ENCODE measurements at regions not wholly inside any gene's neighbourhood (a gene's known extent, or its start where the extent isn't known, plus 50 kb on each side); places are given as distances from the start of the nearest gene placed in this dataset.
"Not testable (repeated sequence)": the region's sequence is repeated elsewhere in the genome, so short reads cannot be mapped to it uniquely, and the experiment has no call there.

DNA sequence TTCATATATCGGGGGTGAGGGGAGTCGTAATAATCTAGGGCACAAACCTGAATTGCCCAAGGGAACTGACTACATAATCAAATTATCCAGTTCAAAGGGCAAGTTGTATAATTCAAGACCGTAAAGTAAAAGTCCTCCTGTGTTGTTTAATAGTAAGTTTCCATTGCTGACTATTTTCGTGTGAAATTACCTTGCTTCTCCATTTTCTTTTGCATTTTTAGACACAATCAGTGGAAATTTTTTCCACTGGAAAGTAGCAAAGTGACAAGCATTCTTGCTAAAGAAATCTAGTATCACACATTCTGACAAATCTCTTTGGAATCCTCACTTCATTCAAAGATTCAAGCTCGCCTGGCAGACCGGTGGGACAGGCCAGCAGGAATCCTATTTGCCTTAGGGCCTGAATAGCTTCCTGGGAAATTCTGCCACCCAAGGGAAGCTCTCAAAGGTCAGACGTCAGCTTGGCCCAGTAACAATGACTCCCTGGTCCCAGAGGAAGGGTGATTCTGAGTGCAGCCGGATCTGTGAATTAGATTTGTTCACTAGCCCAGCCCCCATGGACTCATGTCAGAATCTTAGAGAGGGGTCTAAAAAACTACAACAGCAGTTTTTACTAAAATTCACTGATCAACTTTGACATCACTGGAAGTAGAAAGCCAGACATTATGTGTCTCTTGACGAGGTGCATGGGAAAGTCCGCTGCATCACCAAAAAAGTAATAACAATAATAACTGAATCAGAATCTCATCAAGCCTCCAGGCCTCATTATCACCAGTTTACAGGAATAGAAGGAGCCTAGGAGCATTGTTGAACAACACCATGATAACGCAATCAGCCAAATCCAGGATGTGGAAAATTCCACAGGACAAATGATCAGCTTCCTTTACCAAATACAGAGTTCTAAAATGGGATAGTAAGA lies 161.0 kb downstream of the SKIDA1 start:
- DNase-seq (ENCODE audit: low spot score): peak; percentile 93

DNA sequence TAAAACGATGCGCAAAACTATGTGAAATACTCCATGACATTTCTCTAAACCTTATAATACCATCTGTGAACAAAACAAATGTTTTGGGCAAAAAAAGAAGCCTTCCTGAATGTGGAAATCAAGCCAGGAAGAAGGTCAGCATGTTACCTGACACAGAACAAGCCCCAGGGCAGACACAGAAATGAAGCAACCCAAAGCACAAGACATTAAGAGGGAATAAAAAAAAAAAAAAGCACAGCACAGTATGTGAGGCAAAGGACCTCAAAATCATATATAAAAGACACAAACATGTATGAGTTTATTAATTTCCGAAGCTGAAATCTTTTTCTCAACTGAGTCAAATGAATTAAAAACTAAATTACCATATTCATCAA lies 161.8 kb downstream of the SKIDA1 start:
- no peak for DNase-seq (ENCODE audit: low spot score)

DNA sequence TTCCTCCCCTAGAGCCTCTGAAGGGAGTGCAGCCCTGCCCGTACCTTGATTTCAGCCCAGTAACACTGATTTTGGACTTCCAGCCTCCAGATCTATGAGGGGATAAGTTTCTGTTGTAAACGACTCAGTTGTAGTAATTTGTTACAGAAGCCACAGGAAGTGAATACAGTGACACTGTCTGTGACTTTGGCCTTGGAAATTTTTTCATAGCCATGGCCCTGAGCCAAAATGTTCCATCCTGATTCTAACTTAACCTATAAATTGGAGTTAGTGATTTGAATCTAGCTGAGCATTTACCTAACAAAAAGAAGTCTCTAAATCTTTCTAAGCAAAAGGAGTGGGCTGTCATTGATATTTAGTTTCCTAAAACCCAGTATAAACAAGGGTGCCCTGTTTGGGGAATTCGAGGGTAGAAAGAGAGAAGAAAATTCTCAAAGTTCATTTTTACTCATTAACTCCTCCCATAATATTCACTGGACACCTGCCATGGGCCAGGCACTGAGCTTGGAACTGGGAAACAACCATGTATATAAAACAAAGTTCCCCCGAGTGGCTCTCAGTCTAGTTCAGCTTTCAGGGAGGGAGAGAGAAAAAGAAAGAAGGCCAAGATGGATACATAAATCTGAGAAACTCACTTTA lies 162.3 kb downstream of the SKIDA1 start:
- peak; percentile 24 for DNase-seq (ENCODE audit: low spot score)

DNA sequence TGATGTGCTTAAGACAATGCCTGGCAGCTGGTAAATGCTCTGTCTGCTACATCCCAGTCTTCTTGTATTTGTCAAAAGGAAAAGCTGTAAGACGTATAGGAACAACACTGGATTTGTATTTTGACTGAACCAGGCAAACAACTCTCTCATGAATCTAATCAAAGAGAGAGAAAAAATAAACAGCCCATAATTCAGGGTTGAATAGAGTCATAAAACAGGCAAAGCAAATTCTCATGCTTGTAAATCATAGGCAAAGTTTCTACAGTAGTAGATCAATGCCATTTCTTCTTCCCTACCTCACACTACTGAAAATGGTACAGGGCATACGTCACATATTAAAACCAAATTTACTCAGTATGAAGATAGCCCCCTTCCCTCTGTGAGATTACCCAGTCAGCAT lies 166.3 kb downstream of the SKIDA1 start:
- no peak for DNase-seq (ENCODE audit: low spot score)

DNA sequence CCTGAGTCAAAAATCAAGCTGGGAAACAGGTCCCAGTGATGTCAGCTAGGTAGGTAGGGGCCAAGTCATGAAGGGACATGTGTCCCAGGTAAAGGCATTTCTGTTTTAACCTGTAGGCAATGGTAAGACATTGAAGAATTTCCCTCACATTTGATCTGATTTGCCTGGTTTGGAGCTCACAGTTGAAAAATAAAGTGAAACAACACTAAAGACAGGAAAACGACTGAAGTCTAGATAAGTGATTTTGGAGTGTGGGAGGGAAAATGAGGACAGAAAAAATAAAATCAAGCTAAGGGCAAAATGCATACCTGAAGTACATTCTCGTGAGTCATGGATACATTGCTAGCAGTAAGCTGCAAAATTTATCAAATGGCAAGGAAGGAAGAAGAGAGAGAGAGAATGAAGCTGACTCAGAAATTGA lies 169.9 kb downstream of the SKIDA1 start:
- DNase-seq (ENCODE audit: low spot score): peak; percentile 38

DNA sequence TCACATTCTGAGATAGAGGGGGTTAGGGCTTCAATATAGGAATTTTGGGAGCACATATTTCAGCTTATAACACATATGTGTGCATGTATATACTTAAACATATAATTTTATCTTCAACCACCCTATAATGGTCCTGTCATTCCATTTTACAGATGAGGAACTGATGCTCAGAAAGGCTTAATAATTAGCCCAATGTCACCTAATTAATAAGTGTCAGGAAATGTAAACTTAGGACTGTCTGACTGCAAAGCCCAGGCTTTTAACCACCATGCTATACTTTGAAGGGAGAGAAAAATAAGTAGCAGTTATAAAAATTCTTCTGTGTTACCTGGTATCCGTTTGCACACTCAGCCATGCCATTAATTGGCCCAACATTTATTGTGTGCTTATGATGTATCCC lies 172.6 kb downstream of the SKIDA1 start:
- DNase-seq (ENCODE audit: low spot score): no peak

DNA sequence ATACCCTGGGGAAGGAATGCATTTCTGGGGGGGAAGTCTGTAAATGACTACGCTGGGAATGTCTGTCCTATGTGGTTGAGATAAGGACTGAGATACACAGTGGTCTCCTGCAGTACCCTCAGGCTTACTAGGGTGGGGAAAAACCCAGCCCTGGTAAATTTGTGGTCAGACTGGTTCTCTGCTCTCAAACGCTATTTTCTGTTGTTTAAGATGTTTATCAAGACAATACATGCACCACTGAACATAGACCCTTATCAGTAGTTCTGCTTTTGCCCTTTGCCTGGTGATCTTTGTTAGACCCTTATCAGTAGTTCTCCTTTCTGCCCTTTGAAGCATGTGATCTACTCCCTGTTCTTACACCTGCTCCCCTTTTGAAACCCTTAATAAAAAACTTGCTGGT lies 173.9 kb downstream of the SKIDA1 start:
- DNase-seq (ENCODE audit: low spot score): not testable (repeated sequence)

DNA sequence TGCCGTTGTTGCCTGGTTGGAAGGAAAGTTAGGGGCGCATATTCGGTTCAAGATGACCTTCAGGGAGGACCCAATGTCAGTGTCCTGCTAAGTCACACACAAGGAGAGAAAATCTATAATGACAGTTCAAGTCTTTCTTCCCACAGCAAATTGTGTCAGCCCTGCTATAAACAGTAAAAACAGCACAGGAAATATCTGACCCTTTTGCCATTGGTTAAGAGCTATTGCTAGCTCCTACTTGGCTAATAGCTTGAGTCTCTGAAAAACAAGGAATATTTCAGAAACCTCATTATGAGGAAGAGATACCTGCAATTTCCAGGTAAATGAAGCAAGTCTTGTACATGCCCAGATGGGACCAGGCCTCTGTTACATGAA lies 175.6 kb downstream of the SKIDA1 start:
- DNase-seq (ENCODE audit: low spot score): no peak

DNA sequence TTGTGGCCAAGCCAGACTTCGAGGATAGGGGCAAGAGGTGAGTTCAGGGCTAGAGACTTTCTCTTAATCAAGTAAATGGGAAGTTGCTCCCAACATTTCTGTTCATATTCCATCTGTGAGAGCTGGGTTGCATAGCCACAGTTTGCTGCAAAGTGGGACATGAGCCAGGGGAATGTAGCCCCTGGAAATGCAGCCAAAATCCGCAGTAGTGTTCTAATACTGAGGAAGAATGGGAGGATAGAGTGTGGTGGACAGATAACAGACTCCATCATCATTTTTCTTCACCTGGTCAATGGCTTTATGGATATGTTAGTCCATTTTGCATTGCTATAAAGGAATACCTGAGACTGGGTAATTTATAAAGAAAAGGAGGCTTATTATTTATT lies 177.7 kb downstream of the SKIDA1 start:
- DNase-seq (ENCODE audit: low spot score): no peak

DNA sequence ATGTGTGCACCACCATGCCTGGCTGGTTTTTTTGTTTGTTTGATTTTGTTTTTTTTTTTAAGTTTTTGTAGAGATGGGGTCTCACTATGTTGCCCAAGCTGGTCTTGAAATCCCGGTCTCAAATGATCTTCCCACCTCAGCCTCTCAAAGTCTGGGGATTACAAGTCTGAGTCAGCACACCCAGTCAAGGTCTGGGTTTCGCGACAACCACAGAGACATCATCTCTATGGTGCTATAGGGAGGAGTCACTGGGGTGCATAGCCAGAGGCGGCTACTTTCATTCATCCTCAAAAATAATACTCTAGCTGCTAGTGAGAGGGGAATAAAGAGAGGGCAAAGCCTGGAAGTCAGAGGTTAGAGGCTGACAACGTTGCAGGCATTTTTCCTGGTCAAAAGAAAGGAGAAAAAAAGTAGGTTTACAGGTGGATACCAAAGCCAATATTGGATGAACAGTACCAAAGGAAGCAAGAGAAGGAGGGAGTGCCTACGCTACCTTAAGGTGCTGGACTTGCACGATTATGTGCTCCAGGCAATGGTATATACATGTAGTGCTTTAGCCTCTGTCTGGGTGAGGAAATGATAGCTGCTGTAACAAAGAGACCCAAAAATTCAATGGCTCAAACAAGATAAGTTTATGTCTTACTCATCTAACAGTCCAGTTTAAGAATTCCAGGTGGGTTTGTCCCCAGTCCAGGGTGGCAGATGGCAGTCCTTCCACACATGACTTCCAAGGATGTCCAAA lies 178.3 kb downstream of the SKIDA1 start:
- DNase-seq (ENCODE audit: low spot score): no peak

DNA sequence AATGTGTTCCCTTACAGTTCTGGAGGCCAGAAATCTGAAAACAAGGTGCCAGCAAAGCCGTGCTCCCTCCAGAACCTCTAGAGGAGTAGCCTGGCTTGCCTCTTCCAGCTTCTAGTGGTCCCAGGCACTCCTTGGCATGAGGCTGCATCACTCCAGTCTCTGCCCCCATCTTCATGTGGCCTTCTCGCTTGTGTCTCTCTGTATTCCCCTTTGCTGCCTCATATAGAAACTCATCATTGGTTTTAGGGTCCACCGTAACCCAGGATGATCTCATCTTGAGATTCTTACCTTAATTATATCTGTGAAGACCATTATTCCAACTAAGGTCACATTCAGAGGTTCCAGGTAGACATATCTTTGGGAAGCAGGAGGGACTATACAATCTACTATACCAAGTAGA lies 182.4 kb downstream of the SKIDA1 start:
- no peak for DNase-seq (ENCODE audit: low spot score)

DNA sequence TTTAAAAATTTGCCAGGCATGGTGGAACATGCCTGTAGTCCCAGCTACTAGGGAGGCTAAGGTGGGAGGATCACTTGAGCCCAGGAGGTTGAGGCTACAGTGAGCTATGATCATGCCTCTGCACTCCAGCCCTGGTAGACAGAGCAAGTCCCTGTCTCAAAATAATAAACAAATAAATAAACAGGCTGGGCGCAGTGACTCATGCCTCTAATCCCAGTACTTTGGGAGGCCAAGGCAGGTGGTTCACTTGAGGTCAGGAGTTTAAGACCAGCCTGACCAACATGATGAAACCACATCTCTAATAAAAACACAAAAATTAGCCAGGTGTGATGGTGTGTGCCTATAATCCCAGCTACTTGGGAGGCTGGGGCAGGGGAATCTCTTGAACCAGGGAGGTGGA lies 183.0 kb downstream of the SKIDA1 start:
- not testable (repeated sequence) for DNase-seq (ENCODE audit: low spot score)

DNA sequence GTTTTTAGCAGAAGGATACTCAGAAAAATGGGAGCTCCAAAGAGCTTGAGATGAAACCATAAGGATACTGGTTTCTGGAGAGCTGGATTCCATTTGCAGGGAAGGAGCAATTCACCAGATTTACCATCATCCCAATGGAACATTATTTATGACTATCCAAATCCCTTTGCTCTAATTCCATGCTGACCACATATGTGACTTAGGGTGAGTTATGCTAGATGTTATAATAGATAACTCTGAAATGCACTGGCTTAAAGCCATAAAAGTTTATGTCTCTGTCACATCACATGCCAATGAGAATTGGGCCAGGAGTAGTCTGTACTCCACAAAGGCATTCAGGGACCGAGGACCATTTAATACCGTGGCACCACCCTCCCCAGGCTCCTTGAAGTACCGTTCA lies 185.2 kb downstream of the SKIDA1 start:
- no peak for DNase-seq (ENCODE audit: low spot score)

DNA sequence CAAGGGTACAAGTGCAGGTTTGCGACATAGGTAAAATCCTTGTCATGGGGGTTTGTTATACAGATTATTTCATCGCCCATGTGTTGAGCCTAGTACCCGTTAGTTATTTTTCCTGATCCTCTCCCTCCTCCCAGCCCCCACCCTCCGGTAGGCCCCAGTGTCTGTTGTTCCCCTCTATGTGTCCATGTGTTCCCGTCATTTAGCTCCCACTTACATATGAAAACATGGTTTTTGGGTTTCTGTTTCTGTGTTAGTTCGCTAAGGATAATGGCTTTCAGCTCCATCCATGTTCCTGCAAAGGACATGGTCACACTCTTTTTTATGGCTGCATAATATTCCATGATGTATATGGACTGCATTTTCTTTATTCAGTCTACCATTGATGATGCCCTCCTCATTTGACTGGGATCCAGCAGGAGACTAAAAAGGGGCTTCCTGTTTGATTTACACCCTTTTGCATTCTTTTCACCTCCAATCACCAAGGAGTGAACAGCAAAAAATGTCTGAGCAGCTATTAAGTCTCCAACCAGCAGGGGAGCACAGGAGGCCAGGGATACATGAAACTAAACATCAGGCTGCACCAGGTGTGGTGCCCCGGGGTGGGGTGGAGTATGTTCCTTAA lies 188.2 kb downstream of the SKIDA1 start:
- DNase-seq (ENCODE audit: low spot score): no peak

DNA sequence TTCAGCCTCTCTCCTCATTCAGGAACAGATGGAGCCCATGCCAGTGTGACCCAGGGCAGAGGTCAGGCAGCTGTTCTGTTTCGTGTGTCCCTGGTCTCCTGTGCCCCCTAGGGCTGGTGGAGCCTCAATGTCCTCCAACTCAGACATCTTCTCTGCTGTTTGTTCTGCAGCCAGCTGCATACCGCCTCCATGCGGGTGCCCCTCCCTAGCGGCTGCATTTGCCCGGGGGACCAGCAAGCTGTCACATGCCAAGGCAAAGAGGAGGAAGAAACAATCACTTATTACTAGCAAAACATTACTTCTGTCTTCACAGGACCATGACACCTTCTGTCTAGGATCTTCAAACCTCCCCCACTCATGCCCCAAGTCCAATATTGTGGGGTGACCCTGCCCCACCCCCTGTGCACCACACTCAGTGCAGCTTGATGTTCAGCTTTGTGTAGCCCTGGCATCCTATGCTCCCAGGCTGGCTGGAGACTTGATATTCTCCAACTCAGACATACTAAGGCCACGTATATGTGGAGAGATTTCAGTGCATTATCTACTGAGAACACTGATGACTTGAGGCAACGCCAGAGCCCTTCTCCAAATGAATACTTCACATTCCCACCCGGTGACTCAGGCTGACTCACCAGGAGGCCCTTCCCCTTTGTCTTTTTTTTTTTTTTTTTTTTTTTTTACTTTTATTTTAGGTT lies 188.9 kb downstream of the SKIDA1 start:
- DNase-seq (ENCODE audit: low spot score): peak; percentile 97

DNA sequence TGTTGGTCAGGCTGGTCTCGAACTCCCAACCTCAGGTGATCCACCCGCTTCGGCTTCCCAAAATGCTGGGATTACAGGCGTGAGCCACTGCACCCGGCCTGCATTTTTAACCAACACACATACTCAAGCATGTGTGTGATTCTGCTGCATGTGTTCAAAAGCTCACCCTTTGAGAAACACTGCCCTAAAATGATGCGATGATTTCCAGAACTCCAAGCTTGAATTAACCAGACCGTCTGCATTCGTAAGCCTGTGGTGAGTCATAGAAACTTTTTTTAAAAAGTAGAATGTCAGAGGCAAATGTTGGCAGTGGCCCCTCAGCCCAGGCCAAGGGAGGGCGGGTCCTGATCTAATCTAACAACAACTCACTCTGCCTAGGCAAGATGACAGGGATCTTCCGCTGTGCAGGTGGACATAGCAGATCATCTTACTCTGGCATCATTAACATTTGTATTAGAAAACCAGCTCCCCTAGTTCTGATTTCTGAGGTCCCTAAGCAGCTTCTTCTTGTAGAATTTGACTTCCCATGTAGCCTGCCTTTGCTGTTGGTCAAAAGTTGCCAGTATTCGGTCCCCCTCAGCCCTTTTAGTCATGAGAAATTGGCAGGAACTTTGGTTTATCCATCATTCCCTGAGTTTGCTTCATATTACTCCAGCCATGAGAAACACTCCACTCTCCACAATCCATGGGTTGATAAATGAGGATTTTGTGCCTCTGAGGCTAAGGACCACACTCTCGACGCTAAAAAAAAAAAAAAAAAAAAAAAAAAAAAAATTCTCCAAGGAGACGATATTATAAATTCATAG lies 190.4 kb downstream of the SKIDA1 start:
- peak; percentile 92 for DNase-seq (ENCODE audit: low spot score)

DNA sequence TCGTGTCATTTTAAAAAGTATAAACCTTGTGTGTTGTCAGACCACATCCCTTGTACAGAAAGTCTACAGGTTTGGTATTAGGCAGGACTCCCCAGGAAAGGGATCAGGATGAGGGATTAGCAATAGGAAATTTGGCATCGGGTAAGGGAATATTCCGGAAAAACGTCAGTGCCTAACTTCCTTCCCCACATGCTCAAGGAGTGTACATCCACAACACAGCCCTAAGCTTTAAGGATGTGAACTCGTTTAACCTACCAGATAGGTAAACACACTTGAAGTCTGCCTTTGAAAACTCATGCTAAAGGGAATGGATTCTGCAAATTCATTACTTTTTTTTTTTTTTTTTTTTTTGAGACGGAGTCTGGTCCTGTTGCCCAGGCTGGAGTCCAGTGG lies 194.9 kb downstream of the SKIDA1 start:
- no peak for DNase-seq (ENCODE audit: low spot score)

DNA sequence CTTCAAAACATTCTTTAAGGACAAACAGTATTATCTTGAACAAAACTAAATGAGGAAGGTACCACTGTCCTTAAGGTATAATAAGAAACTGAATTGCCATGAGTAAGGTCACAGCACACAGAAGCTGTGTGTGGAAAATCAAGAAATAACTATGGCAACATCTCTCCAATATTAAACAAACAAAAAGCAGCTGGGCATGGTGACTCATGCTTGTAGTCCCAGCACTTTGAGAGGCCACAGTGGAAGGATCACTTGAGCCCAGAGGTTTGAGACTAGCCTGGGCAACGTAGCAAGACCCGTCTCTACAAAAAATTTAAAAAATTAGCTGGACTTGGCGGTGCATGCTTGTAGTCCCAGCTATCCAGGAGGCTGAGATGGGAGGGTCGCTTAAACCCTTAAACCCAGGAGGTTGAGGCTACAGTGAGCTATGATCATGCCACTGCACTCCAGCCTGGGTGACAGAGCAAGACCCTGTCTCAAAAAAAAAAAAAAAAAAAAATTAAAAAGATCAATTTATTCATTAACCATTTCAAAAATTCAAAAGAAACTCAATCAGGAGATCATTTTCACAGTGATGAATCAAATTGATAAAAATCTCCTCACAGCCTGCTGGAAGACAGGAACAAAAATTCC lies 195.4 kb downstream of the SKIDA1 start:
- peak; percentile 88 for DNase-seq (ENCODE audit: low spot score)

DNA sequence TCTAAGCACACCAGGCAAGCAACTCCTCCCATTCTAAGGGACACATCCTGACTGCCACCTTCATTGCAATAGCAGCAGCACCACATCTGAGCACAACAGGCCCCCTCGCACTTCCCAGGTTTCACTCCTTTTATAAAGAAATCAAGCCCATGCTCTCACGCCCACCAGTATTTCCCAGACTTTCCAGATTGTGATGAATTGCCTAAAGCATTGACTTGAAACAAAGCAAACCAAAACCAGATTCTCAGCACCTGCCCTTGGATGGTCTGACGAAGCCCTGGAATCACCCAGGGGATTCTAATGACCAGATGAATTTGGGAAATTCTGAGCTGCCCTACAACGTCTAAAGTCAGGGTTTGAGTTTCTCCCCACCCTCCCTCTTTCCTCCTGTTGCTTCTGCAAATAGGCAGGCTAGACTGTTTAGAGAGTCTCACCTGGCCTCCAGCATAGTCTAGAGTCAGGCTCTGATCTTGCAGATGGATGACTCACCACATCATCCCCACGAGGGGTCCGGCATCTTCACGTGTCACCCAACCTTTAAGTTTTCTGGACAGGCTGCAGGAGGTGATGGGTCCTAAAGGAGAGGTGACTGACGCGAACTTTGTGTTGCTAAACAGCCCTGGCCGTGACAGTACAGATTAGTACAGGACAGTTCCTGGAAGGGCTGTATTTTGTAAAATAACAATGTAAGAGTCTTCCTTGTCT lies 198.0 kb downstream of the SKIDA1 start:
- no peak for DNase-seq (ENCODE audit: low spot score)

All from kidney tubule cell (primary cell).